HEK293 (cell line): ENCODE measurements at regions not wholly inside any gene's neighbourhood (a gene's known extent, or its start where the extent isn't known, plus 50 kb on each side); places are given as distances from the start of the nearest gene placed in this dataset.

Source experiments
- EGR2 ChIP-seq: fragments of 450-650 bp; formaldehyde crosslinking; IDR thresholded peaks from 2 replicates; pipeline ENCODE4 v1.5.1; 2016; ENCODE audit warnings: low read depth, missing biosample characterization, missing genetic modification characterization
- FEZF1 ChIP-seq: fragments of 450-650 bp; formaldehyde crosslinking; IDR thresholded peaks from 2 replicates; pipeline ENCODE4 v1.5.1; 2016; ENCODE audit warnings: missing biosample characterization, missing genetic modification characterization
- HOXD13 ChIP-seq: sonication (generic); formaldehyde crosslinking; IDR thresholded peaks from 2 replicates; pipeline ENCODE4 v1.8.0; 2022; ENCODE audit warnings: missing genetic modification reagents, borderline replicate concordance
- MEIS1 ChIP-seq: sonication (generic); formaldehyde crosslinking; IDR thresholded peaks from 2 replicates; pipeline ENCODE4 v1.8.1; 2022; ENCODE audit warnings: missing genetic modification reagents, mild to moderate bottlenecking, borderline replicate concordance
- OSR2 ChIP-seq: fragments of 450-650 bp; formaldehyde crosslinking; IDR thresholded peaks from 2 replicates; pipeline ENCODE4 v1.5.1; 2016; ENCODE audit warnings: missing biosample characterization, missing genetic modification characterization
- REPIN1 ChIP-seq: fragments of 450-650 bp; formaldehyde crosslinking; IDR thresholded peaks from 2 replicates; pipeline ENCODE4 v1.5.1; 2017; ENCODE audit warnings: missing biosample characterization, missing genetic modification characterization, low read depth
- SALL2 ChIP-seq: fragments of 450-650 bp; formaldehyde crosslinking; IDR thresholded peaks from 2 replicates; pipeline ENCODE4 v1.5.0; 2017; ENCODE audit warnings: missing biosample characterization, mild to moderate bottlenecking, missing genetic modification characterization, borderline replicate concordance
- TSHZ1 ChIP-seq: fragments of 450-650 bp; formaldehyde crosslinking; IDR thresholded peaks from 2 replicates; pipeline ENCODE4 v1.5.1; 2016; ENCODE audit warnings: missing biosample characterization, missing genetic modification characterization, borderline replicate concordance
- YY2 ChIP-seq: fragments of 450-650 bp; formaldehyde crosslinking; IDR thresholded peaks from 2 replicates; pipeline ENCODE4 v1.5.1; 2016; ENCODE audit warnings: missing biosample characterization, missing genetic modification characterization
- ZBTB17 ChIP-seq: fragments of 450-650 bp; formaldehyde crosslinking; IDR thresholded peaks from 2 replicates; pipeline ENCODE4 v1.5.1; 2016; ENCODE audit warnings: missing biosample characterization, missing genetic modification characterization
- ZNF146 ChIP-seq: fragments of 450-650 bp; formaldehyde crosslinking; IDR thresholded peaks from 2 replicates; pipeline ENCODE4 v1.5.1; 2016; ENCODE audit warnings: missing biosample characterization, missing genetic modification characterization
- ZNF157 ChIP-seq: fragments of 450-650 bp; formaldehyde crosslinking; IDR thresholded peaks from 2 replicates; pipeline ENCODE4 v1.5.1; 2016; ENCODE audit warnings: missing biosample characterization, missing genetic modification characterization
- ZNF175 ChIP-seq: fragments of 450-650 bp; formaldehyde crosslinking; IDR thresholded peaks from 2 replicates; pipeline ENCODE4 v1.5.1; 2016; ENCODE audit warnings: missing biosample characterization, missing genetic modification characterization
- ZNF19 ChIP-seq: fragments of 450-650 bp; formaldehyde crosslinking; IDR thresholded peaks from 2 replicates; pipeline ENCODE4; 2016; ENCODE audit warnings: missing biosample characterization, missing genetic modification characterization, low read depth
- ZNF202 ChIP-seq: fragments of 450-650 bp; formaldehyde crosslinking; IDR thresholded peaks from 2 replicates; pipeline ENCODE4 v1.5.1; 2016; ENCODE audit warnings: missing biosample characterization, missing genetic modification characterization, borderline replicate concordance
- ZNF280C ChIP-seq: fragments of 450-650 bp; formaldehyde crosslinking; IDR thresholded peaks from 2 replicates; pipeline ENCODE4 v1.5.1; 2016; ENCODE audit warnings: missing biosample characterization, missing genetic modification characterization
- ZNF292 ChIP-seq: fragments of 450-650 bp; formaldehyde crosslinking; IDR thresholded peaks from 2 replicates; pipeline ENCODE4 v1.5.1; 2016; ENCODE audit warnings: low read depth, missing biosample characterization, missing genetic modification characterization, borderline replicate concordance
- ZNF366 ChIP-seq: fragments of 450-650 bp; formaldehyde crosslinking; conservative IDR thresholded peaks from 2 replicates; pipeline ENCODE4 v1.5.1; 2016; ENCODE audit warnings: missing biosample characterization, missing genetic modification characterization
- ZNF394 ChIP-seq: fragments of 450-650 bp; formaldehyde crosslinking; IDR thresholded peaks from 2 replicates; pipeline ENCODE4 v1.5.1; 2016; ENCODE audit warnings: missing biosample characterization, missing genetic modification characterization, mild to moderate bottlenecking, moderate library complexity, borderline replicate concordance
- ZNF404 ChIP-seq: fragments of 450-650 bp; formaldehyde crosslinking; IDR thresholded peaks from 2 replicates; pipeline ENCODE4 v1.5.1; 2017; ENCODE audit warnings: missing biosample characterization, missing genetic modification characterization
- ZNF449 ChIP-seq: fragments of 450-650 bp; formaldehyde crosslinking; IDR thresholded peaks from 2 replicates; pipeline ENCODE4 v1.5.1; 2017; ENCODE audit warnings: missing biosample characterization, mild to moderate bottlenecking, missing genetic modification characterization, moderate library complexity
- ZNF473 ChIP-seq: fragments of 450-650 bp; formaldehyde crosslinking; IDR thresholded peaks from 2 replicates; pipeline ENCODE4 v1.5.1; 2017; ENCODE audit warnings: missing biosample characterization, missing genetic modification characterization
- ZNF561 ChIP-seq: fragments of 450-650 bp; IDR thresholded peaks from 2 replicates; pipeline ENCODE4 v1.5.1; 2018; ENCODE audit warnings: missing biosample characterization, missing genetic modification characterization, borderline replicate concordance
- ZNF600 ChIP-seq: fragments of 450-650 bp; formaldehyde crosslinking; IDR thresholded peaks from 2 replicates; pipeline ENCODE4 v1.5.1; 2016; ENCODE audit warnings: missing biosample characterization, missing genetic modification characterization
- ZNF624 ChIP-seq: fragments of 450-650 bp; formaldehyde crosslinking; IDR thresholded peaks from 2 replicates; pipeline ENCODE4 v1.5.1; 2017; ENCODE audit warnings: missing biosample characterization, missing genetic modification characterization
- ZNF664 ChIP-seq: fragments of 450-650 bp; formaldehyde crosslinking; IDR thresholded peaks from 2 replicates; pipeline ENCODE4 v1.5.1; 2016; ENCODE audit warnings: missing biosample characterization, missing genetic modification characterization
- ZNF792 ChIP-seq: fragments of 450-650 bp; formaldehyde crosslinking; IDR thresholded peaks from 2 replicates; pipeline ENCODE4 v1.5.1; 2016; ENCODE audit warnings: missing biosample characterization, missing genetic modification characterization
- ZNF830 ChIP-seq: fragments of 450-650 bp; IDR thresholded peaks from 2 replicates; pipeline ENCODE4 v1.5.0; 2018; ENCODE audit warnings: missing biosample characterization, missing genetic modification characterization, low read depth, mild to moderate bottlenecking, moderate library complexity
- ZSCAN5A ChIP-seq: fragments of 450-650 bp; formaldehyde crosslinking; IDR thresholded peaks from 2 replicates; pipeline ENCODE4 v1.5.1; 2016; ENCODE audit warnings: missing biosample characterization, missing genetic modification characterization
- TF ChIP-seq, protein P1 (sequence below): fragments of 450-650 bp; formaldehyde crosslinking; IDR thresholded peaks from 2 replicates; pipeline ENCODE4 v1.5.0; 2017; ENCODE audit warnings: missing biosample characterization, missing genetic modification characterization, borderline replicate concordance

DNA sequence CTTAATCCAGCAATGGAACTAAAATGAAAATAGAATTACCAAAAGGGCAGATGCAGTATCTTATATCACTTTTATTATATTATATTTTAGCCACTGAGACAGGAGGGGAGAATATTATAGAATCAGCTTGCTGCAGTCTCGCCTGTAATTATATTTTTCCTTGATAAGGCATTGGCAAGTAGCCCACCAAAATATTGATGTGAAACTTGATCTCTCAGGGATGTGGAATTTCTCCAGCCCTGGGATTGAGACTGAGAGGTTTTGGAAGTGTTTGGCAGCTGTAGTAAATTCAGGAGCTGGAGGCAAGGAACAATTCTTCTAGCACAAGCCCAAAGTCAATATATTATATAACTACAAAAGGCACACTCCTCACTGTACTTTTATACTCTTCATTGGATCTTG is 142.1 kb upstream of the ADAMTSL1 start (continued):
- no peak for TF ChIP-seq ZNF561 (tag by site-specific recombination)
- no peak for TF ChIP-seq ZNF830
- no peak for TF ChIP-seq ZNF664
- TF ChIP-seq ZNF19 (tag by site-specific recombination): no peak
- no peak for TF ChIP-seq ZNF404 (tag by site-specific recombination)
- no peak for TF ChIP-seq ZNF292 (tag by site-specific recombination)
- no peak for TF ChIP-seq HOXD13
- TF ChIP-seq, protein P1, sequence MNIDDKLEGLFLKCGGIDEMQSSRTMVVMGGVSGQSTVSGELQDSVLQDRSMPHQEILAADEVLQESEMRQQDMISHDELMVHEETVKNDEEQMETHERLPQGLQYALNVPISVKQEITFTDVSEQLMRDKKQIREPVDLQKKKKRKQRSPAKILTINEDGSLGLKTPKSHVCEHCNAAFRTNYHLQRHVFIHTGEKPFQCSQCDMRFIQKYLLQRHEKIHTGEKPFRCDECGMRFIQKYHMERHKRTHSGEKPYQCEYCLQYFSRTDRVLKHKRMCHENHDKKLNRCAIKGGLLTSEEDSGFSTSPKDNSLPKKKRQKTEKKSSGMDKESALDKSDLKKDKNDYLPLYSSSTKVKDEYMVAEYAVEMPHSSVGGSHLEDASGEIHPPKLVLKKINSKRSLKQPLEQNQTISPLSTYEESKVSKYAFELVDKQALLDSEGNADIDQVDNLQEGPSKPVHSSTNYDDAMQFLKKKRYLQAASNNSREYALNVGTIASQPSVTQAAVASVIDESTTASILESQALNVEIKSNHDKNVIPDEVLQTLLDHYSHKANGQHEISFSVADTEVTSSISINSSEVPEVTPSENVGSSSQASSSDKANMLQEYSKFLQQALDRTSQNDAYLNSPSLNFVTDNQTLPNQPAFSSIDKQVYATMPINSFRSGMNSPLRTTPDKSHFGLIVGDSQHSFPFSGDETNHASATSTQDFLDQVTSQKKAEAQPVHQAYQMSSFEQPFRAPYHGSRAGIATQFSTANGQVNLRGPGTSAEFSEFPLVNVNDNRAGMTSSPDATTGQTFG (tag by site-specific recombination): no peak
- peak; percentile 50; the same call in 1 of the 2 replicates for TF ChIP-seq ZNF600 (tag by site-specific recombination)
- TF ChIP-seq FEZF1 (tag by site-specific recombination): peak; percentile 50
- peak; percentile 28; the same call in 1 of the 2 replicates for TF ChIP-seq ZBTB17 (tag by site-specific recombination)
- TF ChIP-seq ZNF280C (tag by site-specific recombination): no peak
- no peak for TF ChIP-seq ZNF473
- no peak for TF ChIP-seq EGR2
- no peak for TF ChIP-seq ZNF175 (tag by site-specific recombination)
- TF ChIP-seq ZNF146: no peak
- TF ChIP-seq ZNF157 (tag by site-specific recombination): no peak
- peak; percentile 46; the same call in 1 of the 2 replicates for TF ChIP-seq ZNF366 (tag by site-specific recombination)
- TF ChIP-seq ZNF202 (tag by site-specific recombination): no peak
- no peak for TF ChIP-seq ZSCAN5A (tag by site-specific recombination)
- TF ChIP-seq ZNF394 (tag by site-specific recombination): no peak
- TF ChIP-seq REPIN1 (tag by site-specific recombination): no peak
- no peak for TF ChIP-seq ZNF624 (tag by site-specific recombination)
- TF ChIP-seq ZNF449: no peak
- no peak for TF ChIP-seq TSHZ1 (tag by site-specific recombination)
- no peak for TF ChIP-seq MEIS1 (CRISPR knock-in tag)
- no peak for TF ChIP-seq SALL2 (tag by site-specific recombination)
- no peak for TF ChIP-seq ZNF792 (tag by site-specific recombination)
- TF ChIP-seq OSR2 (tag by site-specific recombination): peak; percentile 84
- TF ChIP-seq YY2: no peak
